ENCODE measurements at regions not wholly inside any gene's neighbourhood (a gene's known extent, or its start where the extent isn't known, plus 50 kb on each side); places are given as distances from the start of the nearest gene placed in this dataset.

DNA sequence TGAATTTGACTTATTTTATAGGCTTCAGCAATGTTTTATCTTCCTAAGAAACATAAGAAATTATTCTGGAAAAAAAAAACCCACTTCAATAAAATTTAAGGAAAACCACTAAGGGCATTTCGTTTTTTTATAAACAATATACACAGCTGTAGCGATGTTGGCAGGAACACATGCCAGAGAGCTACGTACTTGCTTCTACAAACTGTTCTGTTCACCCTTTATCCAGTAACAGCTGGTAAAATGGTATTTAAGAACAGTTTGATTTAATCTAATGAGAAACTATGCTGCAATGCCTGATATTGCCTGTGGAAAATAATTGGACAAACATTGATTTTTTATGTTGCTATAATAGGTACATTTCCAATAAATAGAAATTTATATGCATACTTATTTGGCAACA is 137.2 kb upstream of the DACH1 start:
- TF ChIP-seq SIN3A (IDR thresholded peaks at IDR 0.05; ENCODE audit: low read depth, low read length): no peak
- no peak for TF ChIP-seq TAF1 (IDR thresholded peaks at IDR 0.05; ENCODE audit: borderline replicate concordance, low read depth, low read length)
- TF ChIP-seq, protein P1, sequence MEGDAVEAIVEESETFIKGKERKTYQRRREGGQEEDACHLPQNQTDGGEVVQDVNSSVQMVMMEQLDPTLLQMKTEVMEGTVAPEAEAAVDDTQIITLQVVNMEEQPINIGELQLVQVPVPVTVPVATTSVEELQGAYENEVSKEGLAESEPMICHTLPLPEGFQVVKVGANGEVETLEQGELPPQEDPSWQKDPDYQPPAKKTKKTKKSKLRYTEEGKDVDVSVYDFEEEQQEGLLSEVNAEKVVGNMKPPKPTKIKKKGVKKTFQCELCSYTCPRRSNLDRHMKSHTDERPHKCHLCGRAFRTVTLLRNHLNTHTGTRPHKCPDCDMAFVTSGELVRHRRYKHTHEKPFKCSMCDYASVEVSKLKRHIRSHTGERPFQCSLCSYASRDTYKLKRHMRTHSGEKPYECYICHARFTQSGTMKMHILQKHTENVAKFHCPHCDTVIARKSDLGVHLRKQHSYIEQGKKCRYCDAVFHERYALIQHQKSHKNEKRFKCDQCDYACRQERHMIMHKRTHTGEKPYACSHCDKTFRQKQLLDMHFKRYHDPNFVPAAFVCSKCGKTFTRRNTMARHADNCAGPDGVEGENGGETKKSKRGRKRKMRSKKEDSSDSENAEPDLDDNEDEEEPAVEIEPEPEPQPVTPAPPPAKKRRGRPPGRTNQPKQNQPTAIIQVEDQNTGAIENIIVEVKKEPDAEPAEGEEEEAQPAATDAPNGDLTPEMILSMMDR (IDR thresholded peaks at IDR 0.05 in 2 of 3, conservative IDR thresholded peaks at IDR 0.05 in 1 of 3; ENCODE audit: control insufficient read depth in 2 of 3, extremely low read depth in 1 of 3, insufficient read depth in 1 of 3, low read depth in 3 of 3, low read length in 3 of 3): no peak
- no peak for TF ChIP-seq JUND (IDR thresholded peaks at IDR 0.05; ENCODE audit: low read depth, low read length)
- TF ChIP-seq EP300 (IDR thresholded peaks at IDR 0.05; ENCODE audit: borderline replicate concordance in 1 of 2, control insufficient read depth in 1 of 2, low read depth in 2 of 2, low read length in 2 of 2): no peak
- TF ChIP-seq, protein P2, sequence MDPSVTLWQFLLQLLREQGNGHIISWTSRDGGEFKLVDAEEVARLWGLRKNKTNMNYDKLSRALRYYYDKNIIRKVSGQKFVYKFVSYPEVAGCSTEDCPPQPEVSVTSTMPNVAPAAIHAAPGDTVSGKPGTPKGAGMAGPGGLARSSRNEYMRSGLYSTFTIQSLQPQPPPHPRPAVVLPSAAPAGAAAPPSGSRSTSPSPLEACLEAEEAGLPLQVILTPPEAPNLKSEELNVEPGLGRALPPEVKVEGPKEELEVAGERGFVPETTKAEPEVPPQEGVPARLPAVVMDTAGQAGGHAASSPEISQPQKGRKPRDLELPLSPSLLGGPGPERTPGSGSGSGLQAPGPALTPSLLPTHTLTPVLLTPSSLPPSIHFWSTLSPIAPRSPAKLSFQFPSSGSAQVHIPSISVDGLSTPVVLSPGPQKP (IDR thresholded peaks at IDR 0.05; ENCODE audit: low read depth, low read length): no peak
- TF ChIP-seq, protein P3, sequence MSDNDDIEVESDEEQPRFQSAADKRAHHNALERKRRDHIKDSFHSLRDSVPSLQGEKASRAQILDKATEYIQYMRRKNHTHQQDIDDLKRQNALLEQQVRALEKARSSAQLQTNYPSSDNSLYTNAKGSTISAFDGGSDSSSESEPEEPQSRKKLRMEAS (IDR thresholded peaks at IDR 0.05; ENCODE audit: low read depth, low read length): no peak
- no peak for TF ChIP-seq JUNB (IDR thresholded peaks at IDR 0.05)
- TF ChIP-seq ETV6 (conservative IDR thresholded peaks at IDR 0.05 in 1 of 2, IDR thresholded peaks at IDR 0.05 in 1 of 2; ENCODE audit: borderline replicate concordance in 1 of 2, low read depth in 1 of 2): no peak
- TF ChIP-seq RAD21 (IDR thresholded peaks at IDR 0.05; ENCODE audit: insufficient read depth, low read depth, low read length): no peak
